Liver (tissue), 8 donors: ENCODE measurements at regions not wholly inside any gene's neighbourhood (a gene's known extent, or its start where the extent isn't known, plus 50 kb on each side); places are given as distances from the start of the nearest gene placed in this dataset.

Experiments used
- DNase-seq: peaks from one replicate; pipeline ENCODE4 v3.0.0-alpha.2; 2017; ENCODE audit warnings: low spot score
- H3K27ac ChIP-seq, 2 donors: one replicate each; pipeline ENCODE4 v1.7.0; 2013; ENCODE audit warnings: inconsistent platforms in 2 of 2, low read length in 2 of 2, control low read depth in 1 of 2, low read depth in 1 of 2, mild to moderate bottlenecking in 1 of 2
- H3K27me3 ChIP-seq, 4 donors: one replicate each; pipeline versions ENCODE4 v1.6.1 to v1.7.0; 2013; ENCODE audit warnings: low read length in 3 of 4, inconsistent platforms in 1 of 4, mild to moderate bottlenecking in 1 of 4, moderate library complexity in 1 of 4; ENCODE audit not compliant: control insufficient read depth in 4 of 4, insufficient read depth in 4 of 4
- H3K36me3 ChIP-seq, 4 donors: one replicate each; pipeline versions ENCODE4 v1.6.1 to v1.7.0; 2013; ENCODE audit warnings: low read length in 3 of 4, mild to moderate bottlenecking in 3 of 4, low read depth in 1 of 4, moderate library complexity in 1 of 4; ENCODE audit not compliant: control insufficient read depth in 4 of 4, insufficient read depth in 3 of 4
- H3K4me1 ChIP-seq, 4 donors: one replicate each; pipeline versions ENCODE4 v1.6.1 to v1.7.0; 2013; ENCODE audit warnings: low read length in 3 of 4, mild to moderate bottlenecking in 3 of 4, moderate library complexity in 1 of 4; ENCODE audit not compliant: control insufficient read depth in 4 of 4, insufficient read depth in 4 of 4
- H3K4me3 ChIP-seq, 3 donors: one replicate each; pipeline versions ENCODE4 v1.6.1 to v1.7.0; 2013; ENCODE audit warnings: low read length in 3 of 3, control low read depth in 1 of 3, low read depth in 1 of 3, mild to moderate bottlenecking in 1 of 3
- H3K9ac ChIP-seq, 2 donors: one replicate each; pipeline ENCODE4 v1.7.0; 2013; ENCODE audit warnings: low read length in 2 of 2, mild to moderate bottlenecking in 2 of 2, moderate library complexity in 2 of 2, control low read depth in 1 of 2, low read depth in 1 of 2
- H3K9me3 ChIP-seq, 4 donors: one replicate each; pipeline versions ENCODE4 v1.6.1 to v1.7.0; 2013; ENCODE audit warnings: low read length in 3 of 4; ENCODE audit not compliant: control insufficient read depth in 4 of 4
- ATF3 ChIP-seq: IDR thresholded peaks from 2 replicates; pipeline ENCODE4 v1.6.1; 2016; ENCODE audit warnings: antibody characterized with exemption
- CTCF ChIP-seq: fragments of 150-350 bp; IDR thresholded peaks from 2 replicates; pipeline ENCODE4 v1.5.1; 2017; ENCODE audit warnings: improper control_type of control experiment, low read depth, low read length; ENCODE audit not compliant: missing input control
- EGR1 ChIP-seq, 2 donors: IDR thresholded peaks; 2 replicates each; pipeline ENCODE4 v1.6.1; 2016 to 2018; ENCODE audit warnings: antibody characterized with exemption in 2 of 2, low read depth in 2 of 2
- FOXA1 ChIP-seq: IDR thresholded peaks from 2 replicates; pipeline ENCODE4 v1.6.1; 2016; ENCODE audit warnings: antibody characterized with exemption
- FOXA2 ChIP-seq: IDR thresholded peaks from 2 replicates; pipeline ENCODE4 v1.6.1; 2016; ENCODE audit warnings: antibody characterized with exemption
- GABPA ChIP-seq, 2 donors: IDR thresholded peaks in 1 of 2; conservative IDR thresholded peaks in 1 of 2; 2 replicates each; pipeline ENCODE4 v1.6.1; 2016; ENCODE audit warnings: antibody characterized with exemption in 2 of 2, mild to moderate bottlenecking in 1 of 2, moderate library complexity in 1 of 2
- HNF4A ChIP-seq, 2 donors: conservative IDR thresholded peaks; 2 replicates each; pipeline ENCODE4 v1.6.1; 2016; ENCODE audit warnings: antibody characterized with exemption in 2 of 2, mild to moderate bottlenecking in 2 of 2
- HNF4G ChIP-seq: IDR thresholded peaks from 2 replicates; pipeline ENCODE4 v1.6.1; 2016; ENCODE audit warnings: antibody characterized with exemption
- NR2F2 ChIP-seq: IDR thresholded peaks from 2 replicates; pipeline ENCODE4 v1.6.1; 2016; ENCODE audit warnings: antibody characterized with exemption
- RAD21 ChIP-seq, 2 donors: IDR thresholded peaks; 2 replicates each; pipeline ENCODE4 v1.6.1; 2016; ENCODE audit warnings: antibody characterized with exemption in 2 of 2, mild to moderate bottlenecking in 2 of 2
- REST ChIP-seq: IDR thresholded peaks from 2 replicates; pipeline ENCODE4 v1.6.1; 2016; ENCODE audit warnings: antibody characterized with exemption, mild to moderate bottlenecking
- SP1 ChIP-seq: IDR thresholded peaks from 2 replicates; pipeline ENCODE4 v1.6.1; 2018; ENCODE audit warnings: antibody characterized with exemption, mild to moderate bottlenecking
- TAF1 ChIP-seq: conservative IDR thresholded peaks from 2 replicates; pipeline ENCODE4 v1.6.1; 2016; ENCODE audit warnings: antibody characterized with exemption, mild to moderate bottlenecking
- YY1 ChIP-seq: IDR thresholded peaks from 2 replicates; pipeline ENCODE4 v1.6.1; 2016; ENCODE audit warnings: antibody characterized with exemption, mild to moderate bottlenecking
- WGBS: extraction: QIAGEN DNeasy Blood & Tissue Kit; methylation state at CpG from one replicate; pipeline ENCODE4 v1.1.7; 2013; 5-methylcytosine and 5-hydroxymethylcytosine counted together
- TF ChIP-seq, protein P1 (sequence below): IDR thresholded peaks from 2 replicates; pipeline ENCODE4 v1.6.1; 2016; ENCODE audit warnings: antibody characterized with exemption
- donor health status: healthy.
- donor health status: healthy.
- donor health status: healthy.
- donor health status: healthy.
- donor health status: healthy.

GRCh38 chr2:156864753-156865152, 392.8 kb upstream of the GALNT5 start:
- no peaks in the 10 kb centered on the region for H3K36me3 ChIP-seq
- no peak overlapping the region for H3K9ac ChIP-seq
- H3K27me3 ChIP-seq: no peaks in the 10 kb centered on the region
- TF ChIP-seq RAD21 (IDR thresholded peaks at IDR 0.05) (no peak), FOXA1 (no peak), TAF1 (no peak), HNF4G (no peak), CTCF (no peak), NR2F2 (no peak), HNF4A (conservative IDR thresholded peaks at IDR 0.05) (no peak), GABPA (IDR thresholded peaks at IDR 0.05 in 1 of 2, conservative IDR thresholded peaks at IDR 0.05 in 1 of 2) (no peak), FOXA2 (no peak), YY1 (no peak), ATF3 (no peak), SP1 (no peak), EGR1 (IDR thresholded peaks at IDR 0.05; ENCODE audit: low read depth in 2 of 2) (no peak)
- TF ChIP-seq, protein P1, sequence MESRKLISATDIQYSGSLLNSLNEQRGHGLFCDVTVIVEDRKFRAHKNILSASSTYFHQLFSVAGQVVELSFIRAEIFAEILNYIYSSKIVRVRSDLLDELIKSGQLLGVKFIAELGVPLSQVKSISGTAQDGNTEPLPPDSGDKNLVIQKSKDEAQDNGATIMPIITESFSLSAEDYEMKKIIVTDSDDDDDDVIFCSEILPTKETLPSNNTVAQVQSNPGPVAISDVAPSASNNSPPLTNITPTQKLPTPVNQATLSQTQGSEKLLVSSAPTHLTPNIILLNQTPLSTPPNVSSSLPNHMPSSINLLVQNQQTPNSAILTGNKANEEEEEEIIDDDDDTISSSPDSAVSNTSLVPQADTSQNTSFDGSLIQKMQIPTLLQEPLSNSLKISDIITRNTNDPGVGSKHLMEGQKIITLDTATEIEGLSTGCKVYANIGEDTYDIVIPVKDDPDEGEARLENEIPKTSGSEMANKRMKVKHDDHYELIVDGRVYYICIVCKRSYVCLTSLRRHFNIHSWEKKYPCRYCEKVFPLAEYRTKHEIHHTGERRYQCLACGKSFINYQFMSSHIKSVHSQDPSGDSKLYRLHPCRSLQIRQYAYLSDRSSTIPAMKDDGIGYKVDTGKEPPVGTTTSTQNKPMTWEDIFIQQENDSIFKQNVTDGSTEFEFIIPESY: no peak
- no peak for DNase-seq
- H3K4me3 ChIP-seq: no peak overlapping the region
- H3K4me1 ChIP-seq: no peaks in the 10 kb centered on the region
- WGBS: 79% methylated on average over 6 of the region's 6 CpGs
- no peak overlapping the region for H3K27ac ChIP-seq
- no peaks in the 10 kb centered on the region for H3K9me3 ChIP-seq

DNA sequence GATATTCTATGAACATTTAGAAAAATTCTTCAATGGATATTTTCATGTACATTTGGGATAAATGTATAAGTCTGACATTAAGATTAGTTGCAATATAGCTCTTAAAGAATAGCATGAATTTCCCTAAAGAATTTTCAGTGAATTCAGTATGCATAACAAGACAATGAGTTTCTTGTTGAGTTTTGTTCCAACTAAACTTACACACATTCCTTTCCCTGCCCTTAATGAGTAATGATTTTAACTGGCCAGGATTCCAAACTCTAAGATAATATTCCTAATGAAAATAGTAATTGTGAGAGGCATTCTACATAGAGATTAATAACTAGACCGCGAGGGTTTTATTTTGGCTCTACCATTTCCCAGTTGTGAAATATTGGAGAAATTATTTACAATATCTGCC, 390.3 kb upstream of the GALNT5 start:
- H3K4me3 ChIP-seq: no peak overlapping the region

More for the DNA sequence above, 390.3 kb upstream of the GALNT5 start:
- H3K9ac ChIP-seq: no peak overlapping the region
- H3K27me3 ChIP-seq: no peaks in the 10 kb centered on the region
- H3K4me1 ChIP-seq: no peaks in the 10 kb centered on the region
- H3K36me3 ChIP-seq: no peaks in the 10 kb centered on the region
- no peaks in the 10 kb centered on the region for H3K9me3 ChIP-seq
- WGBS: 99% methylated on average over 2 of the region's 2 CpGs
- no peak overlapping the region for H3K27ac ChIP-seq
- no peak for DNase-seq
- TF ChIP-seq TAF1 (no peak), REST (no peak), YY1 (no peak), NR2F2 (no peak), SP1 (no peak), HNF4A (conservative IDR thresholded peaks at IDR 0.05) (no peak), EGR1 (IDR thresholded peaks at IDR 0.05; ENCODE audit: low read depth in 2 of 2) (no peak), GABPA (IDR thresholded peaks at IDR 0.05 in 1 of 2, conservative IDR thresholded peaks at IDR 0.05 in 1 of 2) (no peak), RAD21 (IDR thresholded peaks at IDR 0.05) (no peak), FOXA2 (no peak), CTCF (no peak)
